ENCODE measurements at regions not wholly inside any gene's neighbourhood (a gene's known extent, or its start where the extent isn't known, plus 50 kb on each side); places are given as distances from the start of the nearest gene placed in this dataset.

DNA sequence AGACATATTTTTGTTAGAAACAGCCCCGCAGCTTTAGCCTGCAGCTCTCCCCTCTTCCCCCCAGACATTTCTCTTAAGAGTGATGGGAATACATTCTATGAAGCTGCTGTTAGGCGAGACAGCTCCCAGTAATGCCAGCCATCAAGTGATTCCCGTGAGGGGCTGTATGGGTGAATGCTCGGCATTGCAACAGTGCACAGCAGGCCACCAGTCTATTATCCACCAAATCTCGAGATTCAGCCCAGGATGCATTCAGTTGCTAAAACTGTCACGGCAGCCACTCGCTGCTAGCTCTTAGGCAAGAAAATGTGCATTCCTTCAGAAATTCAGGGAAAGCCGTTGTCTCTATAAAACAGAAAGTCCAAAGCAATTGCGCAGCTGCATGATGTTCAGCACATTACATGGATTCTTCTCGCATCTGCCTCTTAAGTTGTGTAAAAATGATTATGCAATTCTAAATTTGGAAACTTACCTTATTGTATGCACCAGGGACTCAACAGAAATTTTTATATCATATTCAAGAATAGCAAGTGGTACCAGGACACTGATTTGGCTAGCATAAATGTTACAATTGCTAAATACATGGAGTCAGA is 211.3 kb upstream of the ARL4C start:
- Histone ChIP-seq H3K9me2 (replicated peaks; ENCODE audit: low read length) (no peaks in the 10 kb centered on the region), H3K4me2 (ENCODE audit: low read length) (no peak overlapping the region), H3F3A (ENCODE audit: low read length, unreplicated experiment) (no peaks in the 10 kb centered on the region), H3K4me1 (ENCODE audit: insufficient read depth, low read length) (no peaks in the 10 kb centered on the region), H3K79me2 (ENCODE audit: low read length) (no peaks in the 10 kb centered on the region), H3K9ac (ENCODE audit: low read length) (no peak overlapping the region), H3K9me3 (ENCODE audit: low read length) (no peaks in the 10 kb centered on the region), H3K4me3 (ENCODE audit: low read length) (no peak overlapping the region), H2AFZ (ENCODE audit: low read length) (no peak overlapping the region), H3K27ac (ENCODE audit: low read length) (no peak overlapping the region), H3K27me3 (ENCODE audit: low read length) (no peaks in the 10 kb centered on the region), H3K36me3 (ENCODE audit: low read depth, low read length) (no peaks in the 10 kb centered on the region), H4K20me1 (ENCODE audit: low read length) (no peaks in the 10 kb centered on the region)
- ATAC-seq = no peak
- BruUV-seq (replicated peaks) = no TSS peak
- ChIA-PET POLR2A (ENCODE audit: unreplicated experiment) (no interaction called here), CTCF (no interaction called here)
- intact Hi-C loops (cut with micrococcal nuclease) = no loop called here
- TF ChIP-seq EZH2 (IDR thresholded peaks at IDR 0.05; ENCODE audit: low read length, unreplicated experiment) (no peak), EZH2phosphoT487 (IDR thresholded peaks at IDR 0.05; ENCODE audit: borderline replicate concordance, low read length) (no peak)
- TF ChIP-seq, protein P1, sequence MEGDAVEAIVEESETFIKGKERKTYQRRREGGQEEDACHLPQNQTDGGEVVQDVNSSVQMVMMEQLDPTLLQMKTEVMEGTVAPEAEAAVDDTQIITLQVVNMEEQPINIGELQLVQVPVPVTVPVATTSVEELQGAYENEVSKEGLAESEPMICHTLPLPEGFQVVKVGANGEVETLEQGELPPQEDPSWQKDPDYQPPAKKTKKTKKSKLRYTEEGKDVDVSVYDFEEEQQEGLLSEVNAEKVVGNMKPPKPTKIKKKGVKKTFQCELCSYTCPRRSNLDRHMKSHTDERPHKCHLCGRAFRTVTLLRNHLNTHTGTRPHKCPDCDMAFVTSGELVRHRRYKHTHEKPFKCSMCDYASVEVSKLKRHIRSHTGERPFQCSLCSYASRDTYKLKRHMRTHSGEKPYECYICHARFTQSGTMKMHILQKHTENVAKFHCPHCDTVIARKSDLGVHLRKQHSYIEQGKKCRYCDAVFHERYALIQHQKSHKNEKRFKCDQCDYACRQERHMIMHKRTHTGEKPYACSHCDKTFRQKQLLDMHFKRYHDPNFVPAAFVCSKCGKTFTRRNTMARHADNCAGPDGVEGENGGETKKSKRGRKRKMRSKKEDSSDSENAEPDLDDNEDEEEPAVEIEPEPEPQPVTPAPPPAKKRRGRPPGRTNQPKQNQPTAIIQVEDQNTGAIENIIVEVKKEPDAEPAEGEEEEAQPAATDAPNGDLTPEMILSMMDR (conservative IDR thresholded peaks at IDR 0.05; ENCODE audit: low read depth, low read length) = no peak
- DNase-seq = no peak

DNA sequence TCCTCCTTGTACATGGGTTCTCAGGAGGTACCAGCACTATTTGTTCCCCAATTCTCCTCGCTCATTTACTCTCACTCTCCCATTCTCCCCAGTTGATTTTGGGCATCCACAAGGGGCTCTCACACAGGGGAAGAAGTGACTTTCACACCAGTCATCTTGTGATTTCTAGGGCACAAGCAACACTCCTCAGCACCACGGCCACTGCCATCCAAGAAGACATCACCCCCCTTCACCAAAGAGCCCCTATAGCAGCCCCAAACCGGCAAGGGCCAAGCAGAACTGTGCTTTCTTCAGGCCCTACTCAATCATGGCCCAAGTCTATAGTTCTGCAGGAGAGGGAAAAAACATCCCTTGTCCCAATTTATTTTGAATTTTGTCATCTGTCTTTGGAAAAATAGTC is 209.2 kb upstream of the ARL4C start:
- Histone ChIP-seq H3K4me2 (ENCODE audit: low read length) (no peak overlapping the region), H3K4me1 (ENCODE audit: insufficient read depth, low read length) (0 out of 2 replicates have a peak, but pooled peaks cover 7% of the 10 kb centered on the region), H3K27ac (ENCODE audit: low read length) (no peak overlapping the region), H3K9ac (ENCODE audit: low read length) (no peak overlapping the region), H3K36me3 (ENCODE audit: low read depth, low read length) (no peaks in the 10 kb centered on the region), H3K9me2 (replicated peaks; ENCODE audit: low read length) (no peaks in the 10 kb centered on the region), H3K79me2 (ENCODE audit: low read length) (no peaks in the 10 kb centered on the region), H4K20me1 (ENCODE audit: low read length) (no peaks in the 10 kb centered on the region), H3K9me3 (ENCODE audit: low read length) (no peaks in the 10 kb centered on the region), H3K4me3 (ENCODE audit: low read length) (no peak overlapping the region), H3K27me3 (ENCODE audit: low read length) (no peaks in the 10 kb centered on the region), H3F3A (ENCODE audit: low read length, unreplicated experiment) (no peaks in the 10 kb centered on the region), H2AFZ (ENCODE audit: low read length) (no peak overlapping the region)
- no TSS peak for BruUV-seq (replicated peaks)
- DNase-seq (no peak), ATAC-seq (no peak)
- POLR2A ChIA-PET (ENCODE audit: unreplicated experiment) = no interaction called here
- intact Hi-C loops (cut with micrococcal nuclease) = no loop called here
- no peak for TF ChIP-seq EZH2 (IDR thresholded peaks at IDR 0.05; ENCODE audit: low read length, unreplicated experiment)
- TF ChIP-seq EZH2phosphoT487 (IDR thresholded peaks at IDR 0.05; ENCODE audit: borderline replicate concordance, low read length) = no peak
- TF ChIP-seq, protein P1 (conservative IDR thresholded peaks at IDR 0.05; ENCODE audit: low read depth, low read length) = no peak
- CTCF ChIA-PET = no interaction called here

DNA sequence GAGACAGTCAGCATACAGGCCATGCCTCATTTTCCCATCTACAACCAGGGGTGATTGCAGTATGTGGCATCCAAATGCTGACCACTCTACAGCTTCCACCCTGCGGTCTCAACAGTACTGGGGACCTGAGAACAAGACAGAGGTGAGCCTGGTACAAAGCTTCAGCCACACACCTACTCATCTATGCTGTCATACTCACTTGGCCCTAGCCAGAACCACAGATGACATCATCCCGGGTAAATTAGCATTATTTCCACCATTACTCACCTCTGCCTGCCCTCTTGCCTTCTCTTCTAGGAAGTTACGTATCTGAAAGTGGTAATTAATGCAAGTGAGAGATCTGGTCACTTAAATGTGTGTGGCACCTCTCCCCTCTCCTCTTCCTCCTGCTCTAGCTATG is 208.2 kb upstream of the ARL4C start:
- no peak overlapping the region for H3K27ac ChIP-seq (ENCODE audit: low read length)
- H3K4me3 ChIP-seq (ENCODE audit: low read length) = no peak overlapping the region
- ATAC-seq (no peak), DNase-seq (no peak)
- H3K4me1 ChIP-seq (ENCODE audit: insufficient read depth, low read length) = 0 out of 2 replicates have a peak, but pooled peaks cover 7% of the 10 kb centered on the region
- POLR2A ChIA-PET (ENCODE audit: unreplicated experiment) = no interaction called here
- CTCF ChIA-PET = no interaction called here
- H2AFZ ChIP-seq (ENCODE audit: low read length) = no peak overlapping the region
- no peaks in the 10 kb centered on the region for H3F3A ChIP-seq (ENCODE audit: low read length, unreplicated experiment)
- no peaks in the 10 kb centered on the region for H4K20me1 ChIP-seq (ENCODE audit: low read length)
- H3K27me3 ChIP-seq (ENCODE audit: low read length) = no peaks in the 10 kb centered on the region
- H3K79me2 ChIP-seq (ENCODE audit: low read length) = no peaks in the 10 kb centered on the region
- H3K9me3 ChIP-seq (ENCODE audit: low read length) = no peaks in the 10 kb centered on the region
- H3K9ac ChIP-seq (ENCODE audit: low read length) = no peak overlapping the region
- H3K36me3 ChIP-seq (ENCODE audit: low read depth, low read length) = no peaks in the 10 kb centered on the region
- H3K9me2 ChIP-seq (replicated peaks; ENCODE audit: low read length) = no peaks in the 10 kb centered on the region
- no peak overlapping the region for H3K4me2 ChIP-seq (ENCODE audit: low read length)
- BruUV-seq (replicated peaks) = no TSS peak
- intact Hi-C loops (cut with micrococcal nuclease) = no loop called here
- TF ChIP-seq, protein P1 (conservative IDR thresholded peaks at IDR 0.05; ENCODE audit: low read depth, low read length) = no peak
- TF ChIP-seq EZH2 (IDR thresholded peaks at IDR 0.05; ENCODE audit: low read length, unreplicated experiment) (no peak), EZH2phosphoT487 (IDR thresholded peaks at IDR 0.05; ENCODE audit: borderline replicate concordance, low read length) (no peak)
